ENCODE measurements at regions not wholly inside any gene's neighbourhood (a gene's known extent, or its start where the extent isn't known, plus 50 kb on each side); places are given as distances from the start of the nearest gene placed in this dataset.

DNA sequence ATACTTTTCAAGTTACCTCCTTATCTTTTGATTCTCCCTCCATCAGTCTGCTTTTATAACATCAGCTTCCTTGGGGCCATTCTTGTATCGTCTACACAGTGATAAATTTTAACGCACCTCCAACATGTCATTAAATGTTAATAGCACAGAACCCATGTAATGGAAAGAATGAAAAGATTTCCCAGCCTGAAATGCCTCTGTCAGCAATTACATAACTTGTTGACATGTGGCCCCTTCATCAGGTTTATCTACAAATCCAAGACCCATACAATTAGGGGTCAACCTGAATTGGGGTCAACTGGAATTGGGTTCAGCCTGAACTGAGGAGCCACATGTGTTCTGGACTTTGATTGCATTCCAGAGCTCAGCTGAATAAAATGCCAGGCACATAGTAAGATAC lies 148.2 kb upstream of the KLF7 start:
- ChIA-PET POLR2A (no interaction called here), CTCF (no interaction called here)
- TF ChIP-seq POLR2AphosphoS5 (IDR thresholded peaks at IDR 0.05; ENCODE audit: low read depth, low read length) (no peak), TCF7L2 (IDR thresholded peaks at IDR 0.05; ENCODE audit: low read depth, low read length) (no peak), SIN3A (IDR thresholded peaks at IDR 0.05; ENCODE audit: borderline replicate concordance, insufficient read depth, low read depth, low read length) (no peak)
- TF ChIP-seq, protein P1, sequence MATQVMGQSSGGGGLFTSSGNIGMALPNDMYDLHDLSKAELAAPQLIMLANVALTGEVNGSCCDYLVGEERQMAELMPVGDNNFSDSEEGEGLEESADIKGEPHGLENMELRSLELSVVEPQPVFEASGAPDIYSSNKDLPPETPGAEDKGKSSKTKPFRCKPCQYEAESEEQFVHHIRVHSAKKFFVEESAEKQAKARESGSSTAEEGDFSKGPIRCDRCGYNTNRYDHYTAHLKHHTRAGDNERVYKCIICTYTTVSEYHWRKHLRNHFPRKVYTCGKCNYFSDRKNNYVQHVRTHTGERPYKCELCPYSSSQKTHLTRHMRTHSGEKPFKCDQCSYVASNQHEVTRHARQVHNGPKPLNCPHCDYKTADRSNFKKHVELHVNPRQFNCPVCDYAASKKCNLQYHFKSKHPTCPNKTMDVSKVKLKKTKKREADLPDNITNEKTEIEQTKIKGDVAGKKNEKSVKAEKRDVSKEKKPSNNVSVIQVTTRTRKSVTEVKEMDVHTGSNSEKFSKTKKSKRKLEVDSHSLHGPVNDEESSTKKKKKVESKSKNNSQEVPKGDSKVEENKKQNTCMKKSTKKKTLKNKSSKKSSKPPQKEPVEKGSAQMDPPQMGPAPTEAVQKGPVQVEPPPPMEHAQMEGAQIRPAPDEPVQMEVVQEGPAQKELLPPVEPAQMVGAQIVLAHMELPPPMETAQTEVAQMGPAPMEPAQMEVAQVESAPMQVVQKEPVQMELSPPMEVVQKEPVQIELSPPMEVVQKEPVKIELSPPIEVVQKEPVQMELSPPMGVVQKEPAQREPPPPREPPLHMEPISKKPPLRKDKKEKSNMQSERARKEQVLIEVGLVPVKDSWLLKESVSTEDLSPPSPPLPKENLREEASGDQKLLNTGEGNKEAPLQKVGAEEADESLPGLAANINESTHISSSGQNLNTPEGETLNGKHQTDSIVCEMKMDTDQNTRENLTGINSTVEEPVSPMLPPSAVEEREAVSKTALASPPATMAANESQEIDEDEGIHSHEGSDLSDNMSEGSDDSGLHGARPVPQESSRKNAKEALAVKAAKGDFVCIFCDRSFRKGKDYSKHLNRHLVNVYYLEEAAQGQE (IDR thresholded peaks at IDR 0.05; ENCODE audit: insufficient read depth in 1 of 2, low read depth in 2 of 2, low read length in 1 of 2) = no peak
- TF ChIP-seq, protein P2, sequence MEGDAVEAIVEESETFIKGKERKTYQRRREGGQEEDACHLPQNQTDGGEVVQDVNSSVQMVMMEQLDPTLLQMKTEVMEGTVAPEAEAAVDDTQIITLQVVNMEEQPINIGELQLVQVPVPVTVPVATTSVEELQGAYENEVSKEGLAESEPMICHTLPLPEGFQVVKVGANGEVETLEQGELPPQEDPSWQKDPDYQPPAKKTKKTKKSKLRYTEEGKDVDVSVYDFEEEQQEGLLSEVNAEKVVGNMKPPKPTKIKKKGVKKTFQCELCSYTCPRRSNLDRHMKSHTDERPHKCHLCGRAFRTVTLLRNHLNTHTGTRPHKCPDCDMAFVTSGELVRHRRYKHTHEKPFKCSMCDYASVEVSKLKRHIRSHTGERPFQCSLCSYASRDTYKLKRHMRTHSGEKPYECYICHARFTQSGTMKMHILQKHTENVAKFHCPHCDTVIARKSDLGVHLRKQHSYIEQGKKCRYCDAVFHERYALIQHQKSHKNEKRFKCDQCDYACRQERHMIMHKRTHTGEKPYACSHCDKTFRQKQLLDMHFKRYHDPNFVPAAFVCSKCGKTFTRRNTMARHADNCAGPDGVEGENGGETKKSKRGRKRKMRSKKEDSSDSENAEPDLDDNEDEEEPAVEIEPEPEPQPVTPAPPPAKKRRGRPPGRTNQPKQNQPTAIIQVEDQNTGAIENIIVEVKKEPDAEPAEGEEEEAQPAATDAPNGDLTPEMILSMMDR (IDR thresholded peaks at IDR 0.05) = no peak
- intact Hi-C loops (cut with micrococcal nuclease; ENCODE audit: unreplicated experiment) = loop anchor here (10.0 kb wide), 1 partner anchor 329 kb away; no protein-coding TSS in a partner anchor
- in situ Hi-C loops (cut with HindIII; ENCODE audit: low pct_unique_long_range_greater_than_20kb, low sequenced_read_pairs) = no loop called here
- DNase-seq (ENCODE audit: low read depth, low spot score) (no peak), ATAC-seq (no peak)
- no peaks in the 10 kb centered on the region for H3K9me3 ChIP-seq (ENCODE audit: control insufficient read depth, insufficient read depth, low read depth, low read length)
- no peak overlapping the region for H3K4me3 ChIP-seq (ENCODE audit: low read depth in 2 of 2, low read length in 2 of 2)
- H3K4me1 ChIP-seq (ENCODE audit: control insufficient read depth, insufficient read depth, low read length) = no peaks in the 10 kb centered on the region
- H3K27ac ChIP-seq (ENCODE audit: low read length) = no peak overlapping the region
- H3K36me3 ChIP-seq (ENCODE audit: control insufficient read depth, insufficient read depth, low read length) = no peaks in the 10 kb centered on the region
- no TSS peak for BruUV-seq (replicated peaks)
- no peaks in the 10 kb centered on the region for H3K27me3 ChIP-seq (ENCODE audit: control insufficient read depth, insufficient read depth, low read length)

DNA sequence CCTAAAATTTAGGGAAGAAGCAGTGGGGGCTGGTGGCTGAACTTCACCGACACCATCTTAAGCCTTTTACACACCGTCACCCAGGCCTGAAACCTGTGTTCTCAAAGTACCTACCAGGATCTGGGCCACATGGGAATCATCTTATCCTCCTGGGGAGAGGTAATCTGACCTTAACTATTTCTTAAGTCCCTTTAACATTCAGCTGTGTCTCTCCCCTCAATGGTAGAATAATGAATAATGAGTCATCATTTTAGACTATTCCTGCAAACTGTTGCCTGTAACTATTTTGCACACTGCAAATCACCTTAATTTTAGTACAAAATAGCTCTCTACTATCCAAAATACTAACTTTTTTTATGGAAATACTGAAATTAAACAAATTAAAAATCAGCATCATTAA lies 149.4 kb upstream of the KLF7 start:
- Histone ChIP-seq H3K36me3 (ENCODE audit: control insufficient read depth, insufficient read depth, low read length) (no peaks in the 10 kb centered on the region), H3K4me3 (ENCODE audit: low read depth in 2 of 2, low read length in 2 of 2) (no peak overlapping the region), H3K27ac (ENCODE audit: low read length) (no peak overlapping the region), H3K9me3 (ENCODE audit: control insufficient read depth, insufficient read depth, low read depth, low read length) (no peaks in the 10 kb centered on the region), H3K27me3 (ENCODE audit: control insufficient read depth, insufficient read depth, low read length) (no peaks in the 10 kb centered on the region), H3K4me1 (ENCODE audit: control insufficient read depth, insufficient read depth, low read length) (no peaks in the 10 kb centered on the region)
- TF ChIP-seq, protein P2 (IDR thresholded peaks at IDR 0.05) = no peak
- TF ChIP-seq SIN3A (IDR thresholded peaks at IDR 0.05; ENCODE audit: borderline replicate concordance, insufficient read depth, low read depth, low read length) (no peak), POLR2AphosphoS5 (IDR thresholded peaks at IDR 0.05; ENCODE audit: low read depth, low read length) (no peak), TCF7L2 (IDR thresholded peaks at IDR 0.05; ENCODE audit: low read depth, low read length) (no peak)
- TF ChIP-seq, protein P1 (IDR thresholded peaks at IDR 0.05; ENCODE audit: insufficient read depth in 1 of 2, low read depth in 2 of 2, low read length in 1 of 2) = no peak
- CTCF ChIA-PET = no interaction called here
- in situ Hi-C loops (cut with HindIII; ENCODE audit: low pct_unique_long_range_greater_than_20kb, low sequenced_read_pairs) (no loop called here), intact Hi-C loops (cut with micrococcal nuclease; ENCODE audit: unreplicated experiment) (loop anchor here (10.0 kb wide), 1 partner anchor 330 kb away; no protein-coding TSS in a partner anchor)
- BruUV-seq (replicated peaks) = no TSS peak
- DNase-seq (ENCODE audit: low read depth, low spot score) = no peak
- ATAC-seq = no peak
- POLR2A ChIA-PET = no interaction called here

Measured in Panc1 (cell line).